H1 (cell line): ENCODE measurements at regions not wholly inside any gene's neighbourhood (a gene's known extent, or its start where the extent isn't known, plus 50 kb on each side); places are given as distances from the start of the nearest gene placed in this dataset.

Experiments used
- CTCF ChIA-PET: fragments of 300-600 bp; sonication (Branson Sonifier 250); formaldehyde crosslinking; loops from one replicate; lab custom pipeline; 2021; ENCODE audit not compliant: partially characterized antibody; lab: Charles Lee
- POLR2A ChIA-PET: fragments of 300-600 bp; sonication (Branson Sonifier 250); formaldehyde crosslinking; loops from one replicate; lab custom pipeline; 2021; ENCODE audit warnings: inconsistent platforms; ENCODE audit not compliant: partially characterized antibody; lab: Charles Lee
- DNase-seq, 2 experiments: peaks; one replicate each; pipeline versions ENCODE4 v3.0.0 to v3.0.0-alpha.2; 2010 to 2022; ENCODE audit warnings: low spot score in 2 of 2, low read depth in 1 of 2, mixed read lengths in 1 of 2
- FAIRE-seq: peaks from 2 replicates; lab custom pipeline; 2011; peaks lifted over from hg19 to GRCh38; lab: Jason Lieb, UNC
- H2AFZ ChIP-seq: 2 replicates; pipeline ENCODE4 v1.8.1; 2012; ENCODE audit warnings: low read length, inconsistent platforms
- H2AK5ac ChIP-seq: 2 replicates; pipeline ENCODE4 v1.6.1; 2013; ENCODE audit warnings: low read depth, low read length
- H2BK120ac ChIP-seq: replicated peaks from 2 replicates; pipeline ENCODE3; 2013; ENCODE audit warnings: low read depth, low read length, inconsistent platforms
- H2BK12ac ChIP-seq: 2 replicates; pipeline ENCODE4 v1.6.1; 2013; ENCODE audit warnings: low read depth, low read length
- H2BK15ac ChIP-seq: 2 replicates; pipeline ENCODE4 v1.6.1; 2013; ENCODE audit warnings: low read length
- H2BK20ac ChIP-seq: 2 replicates; pipeline ENCODE4 v1.6.1; 2013; ENCODE audit warnings: low read length
- H2BK5ac ChIP-seq: 2 replicates; pipeline ENCODE4 v1.6.1; 2013; ENCODE audit warnings: low read depth, low read length
- H3K14ac ChIP-seq: 2 replicates; pipeline ENCODE4 v1.6.1; 2013; ENCODE audit warnings: inconsistent platforms; ENCODE audit not compliant: insufficient read length
- H3K18ac ChIP-seq: 2 replicates; pipeline ENCODE4 v1.6.1; 2013; ENCODE audit warnings: low read length; ENCODE audit errors: extremely low read depth
- H3K23ac ChIP-seq: 2 replicates; pipeline ENCODE4 v1.6.1; 2013; ENCODE audit warnings: inconsistent platforms; ENCODE audit not compliant: insufficient read length
- H3K23me2 ChIP-seq: 2 replicates; pipeline ENCODE4 v1.6.1; 2013; ENCODE audit warnings: low read depth, low read length
- H3K27ac ChIP-seq: 2 replicates; pipeline ENCODE4 v1.6.1; 2011; ENCODE audit warnings: low read depth, low read length, inconsistent platforms
- H3K27me3 ChIP-seq, 4 experiments: replicated peaks in 1 of 4; 1 replicate in 1 of 4; 2 replicates in 3 of 4; pipeline versions ENCODE4 v1.6.1 to v1.8.1; 2011 to 2013; ENCODE audit warnings: low read length in 3 of 4, mild to moderate bottlenecking in 3 of 4, inconsistent platforms in 2 of 4, mixed read lengths in 2 of 4, moderate library complexity in 1 of 4; ENCODE audit not compliant: control insufficient read depth in 3 of 4, insufficient read depth in 3 of 4; ENCODE audit errors: extremely low read depth in 1 of 4
- H3K36me3 ChIP-seq, 4 experiments: 2 replicates each; pipeline versions ENCODE4 v1.6.1 to v1.8.1; 2011 to 2013; ENCODE audit warnings: mild to moderate bottlenecking in 4 of 4, low read length in 3 of 4, moderate library complexity in 2 of 4, control low read depth in 1 of 4, inconsistent platforms in 1 of 4; ENCODE audit not compliant: insufficient read depth in 4 of 4, control insufficient read depth in 2 of 4
- H3K4ac ChIP-seq: replicated peaks from 2 replicates; pipeline ENCODE3; 2013; ENCODE audit warnings: low read length, low read depth, mixed read lengths, inconsistent platforms; ENCODE audit not compliant: insufficient read length
- H3K4me1 ChIP-seq, 4 experiments: replicated peaks in 1 of 4; 1 replicate in 1 of 4; 2 replicates in 3 of 4; pipeline versions ENCODE4 v1.6.1 to v1.8.1; 2011 to 2013; ENCODE audit warnings: low read length in 3 of 4, inconsistent platforms in 2 of 4, mixed read lengths in 1 of 4; ENCODE audit not compliant: insufficient read depth in 4 of 4, control insufficient read depth in 3 of 4
- H3K4me2 ChIP-seq, 2 experiments: 2 replicates each; pipeline versions ENCODE4 v1.6.1 to v1.8.1; 2011 to 2013; ENCODE audit warnings: low read depth in 2 of 2, low read length in 2 of 2, control low read depth in 1 of 2, inconsistent platforms in 1 of 2, mild to moderate bottlenecking in 1 of 2; ENCODE audit not compliant: insufficient read depth in 1 of 2
- H3K4me3 ChIP-seq, 4 experiments: fragments of 200-600, 300-600 bp in 1 of 4; sonication (generic), shearing (Covaris generic), sonication (Bioruptor Twin) in 1 of 4; 2 replicates each; pipeline versions ENCODE4 v1.5.1 to v1.8.1; 2011 to 2016; ENCODE audit warnings: low read length in 4 of 4, low read depth in 3 of 4, control low read depth in 2 of 4, inconsistent platforms in 2 of 4, mild to moderate bottlenecking in 2 of 4, mixed read lengths in 1 of 4, moderate library complexity in 1 of 4; ENCODE audit not compliant: insufficient read depth in 2 of 4; ENCODE audit errors: extremely low read depth in 1 of 4
- H3K56ac ChIP-seq: replicated peaks from 2 replicates; pipeline ENCODE3; 2013; ENCODE audit warnings: low read depth, mild to moderate bottlenecking, mixed read lengths, low read length, inconsistent platforms; ENCODE audit not compliant: insufficient read length
- H3K79me1 ChIP-seq: 2 replicates; pipeline ENCODE4 v1.6.1; 2013; ENCODE audit warnings: low read depth, low read length, control low read depth
- H3K79me2 ChIP-seq, 2 experiments: 2 replicates each; pipeline versions ENCODE4 v1.6.1 to v1.8.1; 2012 to 2013; ENCODE audit warnings: low read length in 2 of 2, mild to moderate bottlenecking in 2 of 2, inconsistent platforms in 1 of 2; ENCODE audit not compliant: insufficient read depth in 2 of 2, control insufficient read depth in 1 of 2
- H3K9ac ChIP-seq, 4 experiments: replicated peaks in 1 of 4; 1 replicate in 1 of 4; 2 replicates in 3 of 4; pipeline versions ENCODE4 v1.6.1 to v1.8.1; 2011 to 2013; ENCODE audit warnings: low read depth in 3 of 4, low read length in 3 of 4, control low read depth in 2 of 4, mild to moderate bottlenecking in 2 of 4, moderate library complexity in 2 of 4, inconsistent platforms in 1 of 4; ENCODE audit errors: extremely low read depth in 1 of 4
- H3K9me3 ChIP-seq, 2 experiments: 2 replicates each; pipeline versions ENCODE4 v1.6.1 to v1.8.1; 2012 to 2013; ENCODE audit warnings: mild to moderate bottlenecking in 2 of 2, moderate library complexity in 2 of 2, control low read depth in 1 of 2, inconsistent platforms in 1 of 2, low read depth in 1 of 2, low read length in 1 of 2, mixed read lengths in 1 of 2; ENCODE audit not compliant: insufficient read depth in 2 of 2
- H4K20me1 ChIP-seq, 2 experiments: replicated peaks in 1 of 2; 2 replicates each; pipeline versions ENCODE3 to v1.8.1; 2011 to 2013; ENCODE audit warnings: inconsistent platforms in 2 of 2, low read length in 2 of 2, mild to moderate bottlenecking in 1 of 2; ENCODE audit not compliant: insufficient read depth in 2 of 2, control insufficient read depth in 1 of 2
- H4K5ac ChIP-seq: 2 replicates; pipeline ENCODE4 v1.6.1; 2013; ENCODE audit warnings: low read length, low read depth, mixed read lengths, inconsistent platforms; ENCODE audit not compliant: insufficient read length
- H4K8ac ChIP-seq: 2 replicates; pipeline ENCODE4 v1.8.0; 2013; ENCODE audit warnings: mild to moderate bottlenecking, moderate library complexity, low read length, inconsistent platforms; ENCODE audit not compliant: insufficient read depth; ENCODE audit errors: extremely low read depth
- H4K91ac ChIP-seq: replicated peaks from 2 replicates; pipeline ENCODE3; 2013; ENCODE audit warnings: low read length, mixed read lengths, inconsistent platforms; ENCODE audit not compliant: insufficient read length
- CREB1 ChIP-seq: IDR thresholded peaks from 2 replicates; pipeline ENCODE4 v1.6.1; 2012; ENCODE audit warnings: inconsistent platforms
- GTF2F1 ChIP-seq: IDR thresholded peaks from 2 replicates; pipeline ENCODE4 v1.6.1; 2012; ENCODE audit warnings: low read depth, low read length, improper control_type of control experiment, borderline replicate concordance
- WGBS, 2 experiments: shearing (Covaris generic) in 1 of 2; methylation state at CpG; one replicate each; pipeline versions ENCODE4 v1.1.6 to v1.1.7; 2013 to 2015; ENCODE audit warnings: low lambda C conversion rate in 2 of 2, mixed read lengths in 2 of 2, inconsistent platforms in 1 of 2, low coverage in 1 of 2, missing lambda C conversion rate in 1 of 2; ENCODE audit not compliant: insufficient replicate concordance in 2 of 2, insufficient coverage in 1 of 2, insufficient read length in 1 of 2; ENCODE audit errors: extremely low coverage in 1 of 2, missing lambda C conversion rate in 1 of 2; 5-methylcytosine and 5-hydroxymethylcytosine counted together

DNA sequence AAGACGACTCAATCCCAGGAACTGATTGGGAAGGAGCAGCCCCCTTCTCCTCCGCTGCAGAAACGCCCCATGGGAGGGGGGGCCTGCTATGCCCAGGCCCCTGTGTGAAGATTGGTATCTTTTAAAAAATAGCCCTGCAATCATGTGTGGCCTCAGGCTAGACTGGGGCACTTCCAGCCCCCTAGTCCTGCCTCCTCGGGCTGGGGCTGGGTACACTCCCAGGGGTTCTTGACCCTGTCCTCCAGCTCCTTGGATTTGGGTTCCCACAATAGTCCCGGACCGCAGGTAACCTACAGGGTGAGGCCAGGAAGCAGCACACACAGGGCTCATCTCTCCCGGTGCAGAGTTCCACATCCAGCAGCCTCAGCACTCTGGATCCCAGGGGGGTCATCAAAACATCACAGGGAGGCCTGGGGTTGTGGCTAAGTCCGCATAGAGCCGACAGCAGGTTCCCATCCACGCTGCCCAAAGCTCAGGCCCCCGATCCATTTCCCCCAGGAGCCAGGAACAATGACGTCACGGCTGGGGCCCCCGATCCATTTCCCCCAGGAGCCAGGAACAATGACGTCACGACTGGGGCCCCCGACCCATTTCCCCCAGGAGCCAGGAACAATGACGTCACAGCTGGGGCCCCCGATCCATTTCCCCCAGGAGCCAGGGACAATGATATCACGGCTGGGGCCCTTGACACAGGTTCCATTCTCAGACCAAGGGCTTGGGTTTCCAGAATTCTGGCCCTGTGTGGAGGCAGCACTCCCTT is 202.4 kb downstream of the IRF8 start:
- H3K14ac ChIP-seq, result no peak overlapping the region
- H4K91ac ChIP-seq, result no peak overlapping the region
- H3K79me2 ChIP-seq, result no peaks in the 10 kb centered on the region
- no peak overlapping the region for H2BK20ac ChIP-seq
- H3K4me2 ChIP-seq, result no peak overlapping the region
- POLR2A ChIA-PET, result no interaction called here
- WGBS, 2 experiments, result 94% methylated on average over 12 of the region's 20 CpGs; no CpG with 5 or more reads in 1 of the 2 experiments
- H3K18ac ChIP-seq, result no peak overlapping the region
- H3K27me3 ChIP-seq, result no peaks in the 10 kb centered on the region
- H3K9ac ChIP-seq, result no peak overlapping the region
- H2BK15ac ChIP-seq, result no peak overlapping the region
- no peaks in the 10 kb centered on the region for H3K9me3 ChIP-seq
- CTCF ChIA-PET, result interaction anchor here (1.1 to 2.9 kb wide), 5 partner anchors 10 to 419 kb away, joined by 3 to 12 read pairs (median 4); no protein-coding TSS in a partner anchor
- H4K20me1 ChIP-seq, result no peaks in the 10 kb centered on the region
- no peak overlapping the region for H3K27ac ChIP-seq
- no peak overlapping the region for H2BK120ac ChIP-seq
- H2BK5ac ChIP-seq, result no peak overlapping the region
- H2AK5ac ChIP-seq, result no peak overlapping the region
- no peaks in the 10 kb centered on the region for H3K36me3 ChIP-seq
- H2BK12ac ChIP-seq, result no peak overlapping the region
- H4K5ac ChIP-seq, result no peak overlapping the region
- 0 out of 2 replicates have a peak, but pooled peaks have one; percentile 28 for TF ChIP-seq CREB1
- no peak for TF ChIP-seq GTF2F1
- no peaks in the 10 kb centered on the region for H3K4me1 ChIP-seq
- H3K79me1 ChIP-seq, result no peaks in the 10 kb centered on the region
- H3K56ac ChIP-seq, result no peak overlapping the region
- no peak overlapping the region for H3K4me3 ChIP-seq
- no peak overlapping the region for H3K23ac ChIP-seq
- H3K23me2 ChIP-seq, result peaks cover 1% of the 10 kb centered on the region; the same call in 1 of the 2 replicates
- H2AFZ ChIP-seq, result no peak overlapping the region
- no peak for FAIRE-seq
- DNase-seq, result no peak
- H4K8ac ChIP-seq, result no peak overlapping the region
- no peak overlapping the region for H3K4ac ChIP-seq
